DMS 273 (cell line): ENCODE measurements at regions not wholly inside any gene's neighbourhood (a gene's known extent, or its start where the extent isn't known, plus 50 kb on each side); places are given as distances from the start of the nearest gene placed in this dataset.
A peak's percentile ranks its signal among the peaks of the same experiment; 100 is the strongest.

ENCODE experiments used
- DNase-seq: peaks from one replicate; lab custom pipeline; 2025; ENCODE audit not compliant: unreplicated experiment; lab: John Stamatoyannopoulos, UW

DNA sequence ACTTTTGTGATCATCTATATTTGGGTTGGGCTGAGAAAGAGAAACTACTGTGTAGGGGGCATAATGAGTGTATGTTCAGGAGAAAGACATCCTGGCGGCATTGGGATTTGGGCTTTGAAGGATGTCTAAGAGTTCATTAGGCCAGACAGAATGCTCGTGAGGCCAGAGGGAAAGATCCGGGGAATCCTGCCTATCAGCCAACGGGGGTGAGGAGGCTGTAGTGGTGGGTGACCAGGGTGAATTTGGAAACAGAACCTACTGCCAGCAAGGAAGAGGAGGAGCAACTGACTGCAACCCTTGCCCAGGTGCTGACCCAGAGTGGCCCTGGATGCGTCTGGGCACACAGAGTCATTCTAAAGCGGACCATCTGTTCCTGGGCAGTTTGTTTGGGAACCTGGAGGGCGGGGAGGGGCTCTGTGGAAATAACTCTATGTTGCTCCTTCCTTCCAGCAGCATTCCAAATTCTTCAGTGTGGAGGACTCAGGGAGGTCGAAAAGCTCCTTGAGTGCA is 56.9 kb upstream of the ECE1 start:
- DNase-seq: no peak

- no peak for DNase-seq
Measured at GRCh38 chr1:21346365-21347071, 56.3 kb upstream of the ECE1 start.

DNA sequence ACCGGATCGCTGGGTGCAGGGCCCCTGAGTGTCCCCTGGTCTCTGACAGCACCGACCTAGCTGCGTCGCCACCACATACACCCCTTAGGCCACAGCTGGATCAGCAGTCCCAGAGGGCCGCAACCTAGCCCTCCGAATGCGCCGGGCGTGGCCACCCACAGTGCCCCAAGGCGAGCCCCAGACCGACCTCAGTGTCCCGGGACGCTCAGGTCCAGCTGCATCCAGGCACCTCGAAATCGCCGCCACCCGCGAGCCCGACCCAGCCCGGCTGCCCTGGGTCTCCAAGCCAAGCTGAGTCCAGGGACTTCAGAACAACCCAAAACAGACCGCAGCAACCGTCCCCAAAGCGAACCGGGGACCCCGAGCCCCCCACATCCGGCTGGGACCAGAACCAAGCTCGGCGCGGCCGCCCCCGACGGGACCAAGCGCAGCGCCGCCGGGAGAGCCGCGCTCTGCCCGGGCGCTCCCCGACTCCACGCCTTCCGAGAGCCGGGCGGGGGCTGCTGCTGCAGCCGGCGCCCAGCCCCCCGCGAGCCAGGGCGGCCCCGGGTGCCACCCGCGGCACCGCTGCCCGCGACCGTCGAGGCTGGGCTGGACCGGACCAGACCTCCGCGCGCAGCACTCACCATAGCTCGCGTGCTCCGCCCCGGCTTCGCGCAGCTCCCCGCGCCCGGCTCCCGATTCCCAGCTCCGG is 54.6 kb upstream of the ECE1 start:
- DNase-seq: peak; percentile 44

DNA sequence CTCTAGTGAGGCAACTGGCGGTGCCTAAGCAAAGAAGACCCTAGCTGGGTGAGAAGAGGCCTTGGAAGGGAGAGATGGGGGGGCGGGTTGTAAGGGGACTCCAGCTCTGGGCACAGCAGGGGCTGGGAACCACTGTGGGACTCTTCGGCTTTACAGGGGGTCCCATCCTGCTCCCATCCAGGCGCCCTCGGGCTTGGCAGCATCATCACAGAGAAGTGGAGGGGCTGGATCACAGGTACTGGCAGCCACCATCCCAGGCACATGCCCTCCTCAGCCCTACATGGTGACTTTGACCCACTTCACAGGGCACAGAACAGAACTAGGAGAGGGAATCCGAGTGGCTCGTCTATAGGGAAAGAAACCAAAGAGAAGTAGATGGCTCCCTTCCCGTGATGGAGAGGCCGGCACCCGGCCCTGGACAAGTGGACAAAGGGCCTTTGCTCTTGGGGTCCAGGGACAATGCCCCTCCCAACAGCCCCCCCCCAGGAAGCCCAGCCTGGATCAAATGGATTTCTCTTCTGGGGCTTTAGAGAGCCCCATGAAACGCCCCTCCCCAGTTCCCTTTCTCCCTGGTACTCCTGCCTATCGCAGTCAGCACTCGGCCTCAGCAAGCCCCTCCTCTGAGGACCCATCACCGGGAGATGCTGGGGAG is 54.0 kb upstream of the ECE1 start:
- DNase-seq: peak; percentile 42

- peak; percentile 33 for DNase-seq
Measured at GRCh38 chr1:21342961-21343838, 52.9 kb upstream of the ECE1 start.

GRCh38 chr1:21341517-21342078 is 51.3 kb upstream of the ECE1 start:
- peak; percentile 46 for DNase-seq

DNA sequence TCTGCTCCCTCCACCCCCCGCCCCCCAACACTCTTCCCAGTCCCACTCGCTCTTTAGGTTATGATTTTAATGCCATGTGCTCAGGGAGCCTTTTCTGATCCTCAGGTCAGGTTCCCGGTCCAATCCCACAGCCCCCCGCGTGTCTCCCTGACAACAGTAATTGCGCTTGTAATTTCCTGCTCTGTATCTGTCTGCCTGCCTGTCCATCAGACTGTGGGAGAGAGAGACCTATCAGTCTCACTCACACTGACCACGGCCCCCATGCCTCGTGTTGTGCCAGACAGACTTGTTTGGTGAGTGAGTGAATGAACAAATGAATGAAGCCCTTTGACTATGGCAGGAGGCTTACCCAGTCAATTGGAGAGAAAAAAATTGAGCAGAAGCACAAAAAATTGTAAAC is 50.8 kb upstream of the ECE1 start:
- DNase-seq: no peak

DNA sequence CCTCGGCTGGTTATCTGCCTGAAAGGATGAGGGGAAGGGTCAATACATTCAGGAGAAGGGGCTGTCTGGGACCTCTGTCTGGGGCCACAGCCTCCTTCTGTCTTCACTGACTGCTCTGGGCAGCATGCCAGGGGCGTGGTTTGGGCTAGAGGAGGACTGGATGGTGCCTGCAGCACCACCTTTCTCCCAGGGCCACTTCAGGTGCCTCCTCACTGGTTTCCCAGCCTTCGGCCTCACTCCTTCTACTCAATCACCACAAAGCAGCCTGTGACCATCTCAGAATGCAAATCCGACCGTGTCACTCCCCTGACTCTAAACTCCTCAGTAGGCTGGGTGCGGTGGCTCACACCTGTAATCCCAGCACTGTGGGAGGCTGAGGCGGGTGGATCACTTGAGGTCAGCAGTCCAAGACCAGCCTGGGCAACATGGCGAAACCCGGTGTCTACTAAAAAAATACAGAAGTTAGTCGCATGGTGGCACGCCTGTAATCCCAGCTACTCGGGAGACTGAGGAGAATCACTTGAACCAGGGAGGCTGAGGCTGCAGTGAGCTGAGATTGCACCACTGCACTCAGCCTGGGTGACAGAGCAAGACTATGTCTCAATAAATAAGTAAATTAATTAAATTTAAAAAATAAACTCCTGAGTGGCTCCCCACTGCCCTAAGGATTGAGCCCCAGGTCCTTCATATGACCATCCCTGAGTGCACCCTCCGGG is 50.1 kb upstream of the ECE1 start:
- DNase-seq: peak; percentile 72
